ENCODE measurements at regions not wholly inside any gene's neighbourhood (a gene's known extent, or its start where the extent isn't known, plus 50 kb on each side); places are given as distances from the start of the nearest gene placed in this dataset.

- intact Hi-C loops (cut with DNase I, micrococcal nuclease) = no loop called here
- DNase-seq = peak; percentile 27
- POLR2A ChIA-PET = no interaction called here
- Mint-ChIP-seq H3K4me3 (no peak overlapping the region), H3K27ac (peak overlapping the region; percentile 63), H3K4me1 (peaks cover 5% of the 10 kb centered on the region), H3K36me3 (ENCODE audit: low read depth) (no peaks in the 10 kb centered on the region), H3K27me3 (no peaks in the 10 kb centered on the region), H3K9me3 (ENCODE audit: low read depth) (no peaks in the 10 kb centered on the region)
- ATAC-seq = peak; percentile 74
- CTCF ChIA-PET = interaction anchor here (0.6 to 1.5 kb wide), 2 partner anchors 13 to 24 kb away, joined by 3 to 6 read pairs; no protein-coding TSS in a partner anchor
These were observed 50.6 kb upstream of the YWHAQ start for GRCh38 chr2:9681427-9681817.

GRCh38 chr2:9685637-9686036 is 54.8 kb upstream of the YWHAQ start:
- H3K9me3 Mint-ChIP-seq (ENCODE audit: low read depth) = no peaks in the 10 kb centered on the region
- ChIA-PET POLR2A (no interaction called here), CTCF (no interaction called here)
- H3K36me3 Mint-ChIP-seq (ENCODE audit: low read depth) = no peaks in the 10 kb centered on the region
- no peak for ATAC-seq
- no peaks in the 10 kb centered on the region for H3K27me3 Mint-ChIP-seq
- H3K4me3 Mint-ChIP-seq = no peak overlapping the region
- no peak for DNase-seq
- H3K4me1 Mint-ChIP-seq = peaks cover 6% of the 10 kb centered on the region
- intact Hi-C loops (cut with DNase I, micrococcal nuclease) = no loop called here
- no peak overlapping the region for H3K27ac Mint-ChIP-seq

- Mint-ChIP-seq H3K4me3 (no peak overlapping the region), H3K9me3 (ENCODE audit: low read depth) (no peaks in the 10 kb centered on the region), H3K36me3 (ENCODE audit: low read depth) (no peaks in the 10 kb centered on the region), H3K27me3 (no peaks in the 10 kb centered on the region), H3K27ac (no peak overlapping the region), H3K4me1 (peaks cover 6% of the 10 kb centered on the region)
- no peak for ATAC-seq
- ChIA-PET CTCF (no interaction called here), POLR2A (no interaction called here)
- DNase-seq = no peak
- intact Hi-C loops (cut with DNase I, micrococcal nuclease) = no loop called here
These were observed 55.3 kb upstream of the YWHAQ start for GRCh38 chr2:9686061-9686460.

- ChIA-PET POLR2A (interaction anchor here (0.6 kb wide), 1 partner anchor 8 kb away, joined by 3 read pairs; no protein-coding TSS in a partner anchor), CTCF (interaction anchor here (1.0 kb wide), 1 partner anchor 14 kb away, joined by 3 read pairs; no protein-coding TSS in a partner anchor)
- Mint-ChIP-seq H3K9me3 (ENCODE audit: low read depth) (no peaks in the 10 kb centered on the region), H3K27ac (no peak overlapping the region), H3K27me3 (no peaks in the 10 kb centered on the region), H3K4me1 (peaks cover 15% of the 10 kb centered on the region), H3K36me3 (ENCODE audit: low read depth) (no peaks in the 10 kb centered on the region), H3K4me3 (no peak overlapping the region)
- ATAC-seq (no peak), DNase-seq (no peak)
- intact Hi-C loops (cut with DNase I, micrococcal nuclease) = no loop called here
These were observed 59.5 kb upstream of the YWHAQ start for GRCh38 chr2:9690252-9690651.

GRCh38 chr2:9690716-9691498 is 60.1 kb upstream of the YWHAQ start:
- Mint-ChIP-seq H3K4me3 (no peak overlapping the region), H3K36me3 (ENCODE audit: low read depth) (no peaks in the 10 kb centered on the region), H3K9me3 (ENCODE audit: low read depth) (no peaks in the 10 kb centered on the region), H3K4me1 (peaks cover 15% of the 10 kb centered on the region), H3K27me3 (no peaks in the 10 kb centered on the region), H3K27ac (no peak overlapping the region)
- intact Hi-C loops (cut with DNase I, micrococcal nuclease) = no loop called here
- ChIA-PET CTCF (interaction anchor here (1.0 kb wide), 1 partner anchor 14 kb away, joined by 3 read pairs; no protein-coding TSS in a partner anchor), POLR2A (interaction anchor here (0.6 kb wide), 1 partner anchor 8 kb away, joined by 3 read pairs; no protein-coding TSS in a partner anchor)
- no peak for DNase-seq
- no peak for ATAC-seq

- H3K36me3 Mint-ChIP-seq (ENCODE audit: low read depth) = no peaks in the 10 kb centered on the region
- ChIA-PET POLR2A (interaction anchor here (0.9 kb wide), 1 partner anchor 12 kb away, joined by 3 read pairs; no protein-coding TSS in a partner anchor), CTCF (interaction anchor here (1.3 kb wide), 1 partner anchor 8 kb away, joined by 3 read pairs; no protein-coding TSS in a partner anchor)
- peaks cover 18% of the 10 kb centered on the region for H3K4me1 Mint-ChIP-seq
- no peaks in the 10 kb centered on the region for H3K27me3 Mint-ChIP-seq
- no peak overlapping the region for H3K4me3 Mint-ChIP-seq
- H3K27ac Mint-ChIP-seq = peak overlapping the region; percentile 37
- peak; percentile 36 for DNase-seq
- peak; percentile 60 for ATAC-seq
- intact Hi-C loops (cut with DNase I, micrococcal nuclease) = no loop called here
- no peaks in the 10 kb centered on the region for H3K9me3 Mint-ChIP-seq (ENCODE audit: low read depth)
These were observed 61.8 kb upstream of the YWHAQ start for GRCh38 chr2:9692456-9693195.

- Mint-ChIP-seq H3K36me3 (ENCODE audit: low read depth) (no peaks in the 10 kb centered on the region), H3K9me3 (ENCODE audit: low read depth) (no peaks in the 10 kb centered on the region), H3K27ac (no peak overlapping the region), H3K4me3 (no peak overlapping the region), H3K4me1 (peaks cover 23% of the 10 kb centered on the region), H3K27me3 (no peaks in the 10 kb centered on the region)
- DNase-seq = peak; percentile 52
- ChIA-PET CTCF (interaction anchor here (1.3 kb wide), 1 partner anchor 8 kb away, joined by 3 read pairs; no protein-coding TSS in a partner anchor), POLR2A (interaction anchor here (0.9 kb wide), 1 partner anchor 12 kb away, joined by 3 read pairs; no protein-coding TSS in a partner anchor)
- intact Hi-C loops (cut with DNase I, micrococcal nuclease) = no loop called here
- ATAC-seq = peak; percentile 78
These were observed 62.3 kb upstream of the YWHAQ start for GRCh38 chr2:9693196-9693491.

GRCh38 chr2:9693646-9694045 is 62.8 kb upstream of the YWHAQ start:
- peaks cover 26% of the 10 kb centered on the region for H3K4me1 Mint-ChIP-seq
- ChIA-PET CTCF (interaction anchor here (1.3 kb wide), 1 partner anchor 9 kb away, joined by 3 read pairs; no protein-coding TSS in a partner anchor), POLR2A (no interaction called here)
- H3K27ac Mint-ChIP-seq = no peak overlapping the region
- no peaks in the 10 kb centered on the region for H3K27me3 Mint-ChIP-seq
- no peak for ATAC-seq
- no peak for DNase-seq
- intact Hi-C loops (cut with DNase I, micrococcal nuclease) = no loop called here
- H3K9me3 Mint-ChIP-seq (ENCODE audit: low read depth) = no peaks in the 10 kb centered on the region
- H3K4me3 Mint-ChIP-seq = no peak overlapping the region
- no peaks in the 10 kb centered on the region for H3K36me3 Mint-ChIP-seq (ENCODE audit: low read depth)

GRCh38 chr2:9694661-9695234 is 64.0 kb upstream of the YWHAQ start:
- peaks cover 3% of the 10 kb centered on the region for H3K9me3 Mint-ChIP-seq (ENCODE audit: low read depth)
- peaks cover 35% of the 10 kb centered on the region for H3K4me1 Mint-ChIP-seq
- POLR2A ChIA-PET = no interaction called here
- H3K36me3 Mint-ChIP-seq (ENCODE audit: low read depth) = no peaks in the 10 kb centered on the region
- intact Hi-C loops (cut with DNase I, micrococcal nuclease) = no loop called here
- no peaks in the 10 kb centered on the region for H3K27me3 Mint-ChIP-seq
- no peak overlapping the region for H3K27ac Mint-ChIP-seq
- CTCF ChIA-PET = interaction anchor here (0.6 to 2.7 kb wide), 3 partner anchors 9 to 24 kb away, joined by 4 to 14 read pairs (median 6); no protein-coding TSS in a partner anchor
- ATAC-seq (no peak), DNase-seq (no peak)
- H3K4me3 Mint-ChIP-seq = no peak overlapping the region

- no peak for DNase-seq
- POLR2A ChIA-PET = no interaction called here
These were observed 65.1 kb upstream of the YWHAQ start for GRCh38 chr2:9695941-9696340.

GRCh38 chr2:9696731-9697130 is 65.9 kb upstream of the YWHAQ start:
- Mint-ChIP-seq H3K4me1 (peaks cover 38% of the 10 kb centered on the region), H3K9me3 (ENCODE audit: low read depth) (peaks cover 6% of the 10 kb centered on the region), H3K27me3 (no peaks in the 10 kb centered on the region), H3K36me3 (ENCODE audit: low read depth) (no peaks in the 10 kb centered on the region), H3K4me3 (no peak overlapping the region), H3K27ac (no peak overlapping the region)
- intact Hi-C loops (cut with DNase I, micrococcal nuclease) = no loop called here
- ChIA-PET CTCF (interaction anchor here (2.7 kb wide), 1 partner anchor 7 kb away, joined by 14 read pairs; no protein-coding TSS in a partner anchor), POLR2A (no interaction called here)
- ATAC-seq = no peak
- DNase-seq = no peak

More at GRCh38 chr2:9695941-9696340, 65.1 kb upstream of the YWHAQ start:
- peaks cover 3% of the 10 kb centered on the region for H3K9me3 Mint-ChIP-seq (ENCODE audit: low read depth)
- no peaks in the 10 kb centered on the region for H3K27me3 Mint-ChIP-seq
- H3K4me1 Mint-ChIP-seq = peaks cover 38% of the 10 kb centered on the region
- CTCF ChIA-PET = interaction anchor here (2.7 kb wide), 1 partner anchor 8 kb away, joined by 14 read pairs; no protein-coding TSS in a partner anchor
- H3K4me3 Mint-ChIP-seq = no peak overlapping the region
- no peak overlapping the region for H3K27ac Mint-ChIP-seq
- ATAC-seq = no peak
- no peaks in the 10 kb centered on the region for H3K36me3 Mint-ChIP-seq (ENCODE audit: low read depth)
- intact Hi-C loops (cut with DNase I, micrococcal nuclease) = no loop called here
